COLO668 (cell line): ENCODE measurements at regions not wholly inside any gene's neighbourhood (a gene's known extent, or its start where the extent isn't known, plus 50 kb on each side); places are given as distances from the start of the nearest gene placed in this dataset.
"Not testable (repeated sequence)": the region's sequence is repeated elsewhere in the genome, so short reads cannot be mapped to it uniquely, and the experiment has no call there.

Experiments used
- DNase-seq: peaks from one replicate; lab custom pipeline; 2025; ENCODE audit not compliant: unreplicated experiment; lab: John Stamatoyannopoulos, UW

DNA sequence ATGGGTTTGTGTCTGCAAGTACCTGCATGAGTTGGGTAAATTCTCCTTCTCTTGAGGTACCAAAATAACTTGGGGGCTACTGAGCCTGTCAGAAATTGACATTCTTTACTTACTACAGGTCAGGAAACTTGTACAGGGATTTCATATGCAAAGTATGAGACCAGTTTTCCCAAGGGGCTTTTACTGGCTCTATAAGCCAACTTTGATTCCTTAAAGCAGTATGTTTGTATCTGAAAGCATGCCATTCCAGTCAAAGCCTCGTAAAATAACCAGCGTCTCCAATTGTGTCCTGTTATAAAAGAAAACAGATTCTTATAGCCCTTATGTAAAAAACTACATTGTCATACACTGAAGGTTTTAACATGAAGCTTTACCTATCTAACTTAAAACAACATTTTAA, 90.2 kb downstream of the ZNF467 start:
- DNase-seq, result no peak

DNA sequence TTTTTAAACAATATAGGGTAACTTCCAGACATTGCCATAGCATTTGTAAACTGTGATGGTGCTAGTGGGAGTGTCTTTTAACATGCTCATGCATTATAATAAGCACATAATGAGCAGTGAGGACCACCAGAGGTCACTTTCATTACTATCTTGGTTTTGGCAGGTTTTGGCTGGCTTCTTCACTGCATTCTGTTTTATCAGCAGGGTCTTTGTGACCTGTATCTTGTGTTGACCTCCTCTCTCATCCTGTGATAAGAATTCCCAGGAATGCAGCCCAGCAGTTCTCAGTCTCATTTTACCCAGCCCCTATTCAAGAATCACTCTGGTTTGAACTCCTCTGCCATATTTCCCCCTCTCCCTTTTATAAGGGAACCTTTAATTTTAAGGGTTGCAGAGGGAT, 91.3 kb downstream of the ZNF467 start:
- DNase-seq, result no peak

DNA sequence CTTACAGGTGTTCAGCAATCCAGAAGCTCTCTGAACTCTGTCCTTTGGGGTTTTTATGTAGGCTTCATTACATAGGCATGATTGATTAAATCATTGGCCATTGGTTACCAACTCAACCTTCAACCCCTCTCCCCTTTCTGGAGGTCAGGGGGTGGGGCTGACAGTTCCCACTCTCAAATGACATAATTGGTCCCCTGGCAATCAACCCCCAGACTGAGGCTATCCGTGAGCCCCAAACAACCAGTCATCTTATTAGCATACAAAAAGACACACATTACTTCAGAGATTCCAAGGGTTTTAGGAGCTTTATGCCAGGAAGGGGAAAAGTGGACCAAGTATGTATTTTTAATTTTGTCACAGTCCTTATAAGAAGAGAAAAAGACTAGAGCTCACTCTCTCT, 92.1 kb downstream of the ZNF467 start:
- DNase-seq, result no peak

DNA sequence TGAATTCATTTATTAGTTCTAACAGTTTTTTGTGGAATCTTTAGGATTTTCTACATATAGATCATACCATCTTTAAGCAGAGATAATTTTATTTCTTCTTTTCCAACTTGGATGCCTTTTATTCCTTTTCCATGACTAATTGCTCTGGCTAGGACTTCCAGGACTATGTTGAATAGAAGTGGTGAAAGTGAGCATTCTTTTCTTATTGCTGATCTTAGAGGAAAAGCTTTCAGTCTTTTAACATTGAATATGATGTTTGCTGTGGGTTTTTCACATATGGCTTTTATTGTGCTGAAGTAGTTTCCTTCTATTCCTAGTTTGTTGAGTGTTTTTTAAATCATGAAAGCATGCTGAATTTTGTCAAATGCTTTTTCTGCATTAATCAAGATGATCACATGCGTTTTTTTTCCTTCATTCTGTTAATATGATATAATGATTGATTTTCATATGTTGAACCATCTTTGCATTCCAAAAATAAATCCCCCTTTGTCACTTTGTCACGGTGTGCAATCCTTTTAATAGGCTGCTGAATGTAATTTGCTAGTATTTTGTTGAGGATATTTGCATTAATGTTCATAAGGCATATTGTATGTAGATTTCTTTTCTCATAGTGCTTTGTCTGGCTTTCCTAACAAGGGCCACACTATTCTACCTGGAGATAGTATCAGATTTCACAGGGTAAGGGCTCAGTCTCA, 92.9 kb downstream of the ZNF467 start:
- DNase-seq, result no peak

DNA sequence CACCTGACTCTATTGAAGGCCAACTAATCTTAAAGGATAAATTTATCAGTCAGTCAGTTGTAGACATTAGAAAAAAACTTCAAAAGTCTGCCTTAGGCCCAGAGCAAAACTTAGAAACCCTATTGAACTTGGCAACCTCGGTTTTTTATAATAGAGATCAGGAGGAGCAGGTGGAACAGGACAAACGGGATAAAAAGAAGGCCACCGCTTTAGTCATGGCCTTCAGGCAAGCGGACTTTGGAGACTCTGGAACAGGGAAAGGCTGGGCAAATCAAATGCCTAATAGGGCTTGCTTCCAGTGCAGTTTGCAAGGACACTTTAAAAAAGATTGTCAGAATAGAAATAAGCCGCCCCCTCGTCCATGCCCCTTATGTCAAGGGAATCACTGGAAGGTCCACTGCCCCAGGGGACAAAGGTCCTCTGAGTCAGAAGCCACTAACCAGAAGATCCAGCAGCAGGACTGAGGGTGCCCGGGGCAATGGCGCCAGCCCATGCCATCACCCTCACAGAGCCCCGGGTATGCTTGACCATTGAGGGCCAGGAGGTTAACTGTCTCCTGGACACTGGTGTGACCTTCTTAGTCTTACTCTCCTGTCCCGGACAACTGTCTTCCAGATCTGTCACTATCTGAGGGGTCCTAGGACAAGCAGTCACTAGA, 98.5 kb downstream of the ZNF467 start:
- not testable (repeated sequence) for DNase-seq

DNA sequence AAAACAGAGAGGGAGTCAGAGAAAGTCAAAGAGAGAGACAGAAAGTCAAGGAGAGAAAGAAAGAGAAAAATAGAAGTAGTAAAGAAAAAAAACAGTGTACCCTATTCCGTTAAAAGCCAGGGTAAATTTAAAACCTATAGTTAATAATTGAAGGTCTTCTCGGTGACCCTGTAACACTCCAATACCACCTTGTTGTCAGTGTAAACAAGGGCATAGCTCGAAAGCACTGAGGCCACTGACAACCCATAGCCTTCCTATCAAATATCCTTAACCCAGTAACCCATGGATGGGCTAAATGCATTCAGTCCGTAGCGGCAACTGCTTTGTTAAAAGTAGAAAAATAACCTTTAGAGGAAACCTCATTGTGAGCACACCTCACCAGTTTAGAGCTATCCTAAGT, 100.4 kb downstream of the ZNF467 start:
- DNase-seq, result no peak

DNA sequence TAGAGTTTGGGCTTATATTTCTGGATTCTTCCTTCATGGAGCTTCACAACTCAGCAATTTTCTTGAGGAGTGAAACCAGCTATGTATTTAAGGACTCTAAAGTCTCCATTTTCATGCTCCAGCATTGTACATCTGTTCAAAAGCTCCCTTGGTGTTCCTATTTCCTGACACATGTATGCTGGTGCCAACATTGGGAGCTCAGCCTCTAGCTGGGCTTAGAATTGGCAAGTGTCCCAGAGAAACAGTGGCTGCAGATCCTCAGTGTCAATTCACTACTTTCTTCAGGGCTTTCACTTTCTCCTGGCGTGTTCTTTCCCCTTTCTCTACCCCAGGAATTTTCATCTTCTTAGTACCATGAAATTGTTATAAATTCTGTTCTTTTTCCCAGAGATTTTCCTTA, 103.1 kb downstream of the ZNF467 start:
- DNase-seq, result no peak

DNA sequence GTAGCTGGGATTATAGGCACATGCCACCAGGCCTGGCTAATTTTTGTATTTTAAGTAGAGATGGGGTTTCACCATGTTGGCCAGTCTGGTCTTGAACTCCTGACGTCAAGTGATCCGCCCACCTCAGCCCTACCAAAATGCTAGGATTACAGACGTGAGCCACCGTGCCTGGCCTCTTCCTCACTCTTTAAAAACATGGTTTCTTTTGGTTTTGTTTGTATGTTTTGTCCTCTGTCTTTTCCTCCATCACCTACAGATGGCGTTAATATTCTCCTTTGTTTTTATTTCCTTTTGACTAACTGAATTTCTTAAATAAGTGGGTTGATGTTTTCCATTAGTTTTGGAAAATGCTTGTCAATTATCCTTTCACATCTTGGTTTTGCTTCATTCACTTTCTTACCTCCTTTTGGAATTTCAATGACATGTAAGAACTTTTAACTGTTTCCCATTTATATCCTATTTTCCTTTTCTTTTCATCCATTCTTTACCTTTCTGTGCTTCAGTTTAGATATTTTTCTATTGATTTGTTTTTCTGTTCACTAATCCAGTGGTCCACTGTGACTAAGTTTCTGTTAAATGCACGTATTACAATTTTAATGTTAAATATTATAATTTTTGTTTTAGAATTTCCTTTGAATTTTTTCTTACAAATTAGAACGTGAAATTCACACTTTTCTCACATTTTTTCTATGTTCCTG, 104.1 kb downstream of the ZNF467 start:
- DNase-seq, result no peak

DNA sequence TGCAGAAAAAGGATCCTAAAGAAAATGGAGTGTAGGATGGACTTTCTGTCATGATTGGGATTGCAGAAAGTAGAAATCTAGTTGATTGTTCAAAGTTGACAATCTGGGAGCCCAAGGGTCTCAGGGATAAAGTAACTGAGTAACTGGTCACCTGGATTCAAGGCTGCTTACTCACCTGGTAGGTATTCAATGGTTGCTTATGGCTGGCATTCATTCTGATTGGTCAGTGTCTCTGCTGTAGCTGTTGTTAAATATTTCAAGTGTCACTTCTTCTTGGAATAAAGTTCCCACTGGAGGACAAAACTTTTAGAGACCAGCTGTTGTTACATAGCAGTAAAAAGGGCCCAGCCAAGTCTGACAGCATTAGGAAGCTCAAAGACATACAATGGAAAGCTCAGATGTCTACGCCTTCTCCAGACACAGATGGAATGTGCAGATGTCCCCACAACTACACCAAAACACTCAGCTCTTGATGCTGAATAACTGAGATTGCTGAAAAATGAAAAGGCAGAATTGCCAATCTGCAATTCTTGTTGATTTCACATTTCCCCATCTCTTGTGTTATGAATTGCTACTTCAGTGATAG, 106.9 kb downstream of the ZNF467 start:
- DNase-seq, result no peak

DNA sequence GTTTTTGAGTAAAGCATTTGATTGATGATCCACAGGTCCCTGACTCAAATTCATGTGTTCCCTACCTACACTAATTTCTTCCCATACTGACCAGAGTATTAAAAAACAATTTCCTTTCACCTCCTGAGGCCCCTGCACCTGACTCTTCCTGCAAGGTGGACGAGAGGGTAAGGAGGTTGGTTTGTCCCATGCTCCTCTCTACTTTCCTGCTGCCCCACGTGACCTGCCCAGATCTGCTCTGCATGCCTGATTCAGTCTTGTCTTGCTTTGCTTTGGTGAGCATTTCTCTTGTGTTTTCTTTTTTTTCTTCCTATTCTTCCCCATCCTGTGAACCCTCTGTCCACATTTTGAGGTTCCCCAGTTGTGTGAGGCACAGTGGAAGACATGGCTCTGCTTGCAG, 107.8 kb downstream of the ZNF467 start:
- DNase-seq, result not testable (repeated sequence)

DNA sequence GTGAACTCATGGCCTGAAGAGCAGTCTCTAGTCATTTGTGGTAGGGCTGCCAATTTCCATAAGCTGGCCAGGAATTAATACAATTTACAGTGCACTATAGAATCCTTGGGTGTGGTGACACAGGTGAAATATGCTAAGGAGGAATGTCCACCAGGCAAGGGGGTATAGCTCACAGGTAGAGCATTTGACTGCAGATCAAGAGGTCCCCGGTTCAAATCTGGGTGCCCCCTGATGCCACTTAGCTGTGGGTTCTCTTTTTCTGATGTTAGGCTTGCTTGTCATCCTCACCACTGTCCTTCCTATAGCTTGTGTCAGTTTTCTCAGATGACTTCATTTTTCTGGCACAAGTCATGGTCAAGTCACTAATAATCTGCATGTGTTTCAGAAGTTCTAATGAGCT, 108.7 kb downstream of the ZNF467 start:
- no peak for DNase-seq

DNA sequence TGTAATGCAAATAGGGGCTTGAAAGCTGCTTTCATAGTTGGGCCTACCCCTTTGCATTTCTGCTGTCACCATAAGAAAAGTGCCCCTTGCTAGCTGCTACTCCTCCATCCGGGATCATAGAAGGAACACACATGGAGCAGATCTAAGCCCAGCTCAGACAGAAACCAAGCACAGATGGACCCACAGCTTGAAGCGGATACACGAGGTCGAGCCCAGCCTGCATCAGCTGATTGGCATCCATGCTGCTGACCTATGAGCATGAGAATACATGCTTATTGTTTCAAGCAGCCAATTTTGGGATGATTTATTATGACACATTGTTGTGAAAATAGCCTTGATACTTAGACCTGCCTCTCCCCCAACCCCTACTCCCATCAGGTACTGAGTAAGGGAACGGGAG, 109.2 kb downstream of the ZNF467 start:
- no peak for DNase-seq

DNA sequence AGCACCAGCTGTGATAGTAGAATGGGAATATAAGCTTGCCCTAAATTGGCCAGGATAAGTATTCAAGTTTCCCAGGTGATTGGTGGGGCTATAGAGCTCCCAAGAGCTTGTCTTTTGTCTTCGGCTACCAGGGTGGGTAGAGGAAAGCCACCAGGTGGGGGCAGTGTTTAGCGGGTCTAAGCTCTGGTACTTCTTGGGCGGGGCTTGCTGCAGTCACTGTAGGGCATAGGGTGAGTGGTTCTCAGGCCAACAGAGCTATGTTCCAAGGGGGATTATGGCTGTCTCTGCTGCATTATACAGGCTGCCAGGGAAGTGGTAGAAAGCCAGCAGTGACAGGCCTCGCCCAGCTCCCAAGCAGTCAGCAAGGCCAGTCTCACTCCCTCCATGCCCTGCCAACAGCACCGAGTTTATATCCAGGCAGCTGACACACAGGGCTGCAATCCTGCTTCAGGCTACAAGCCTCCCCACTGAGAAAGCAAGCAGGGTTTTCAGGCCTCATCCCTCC, 110.7 kb downstream of the ZNF467 start:
- peak; percentile 37 for DNase-seq

DNA sequence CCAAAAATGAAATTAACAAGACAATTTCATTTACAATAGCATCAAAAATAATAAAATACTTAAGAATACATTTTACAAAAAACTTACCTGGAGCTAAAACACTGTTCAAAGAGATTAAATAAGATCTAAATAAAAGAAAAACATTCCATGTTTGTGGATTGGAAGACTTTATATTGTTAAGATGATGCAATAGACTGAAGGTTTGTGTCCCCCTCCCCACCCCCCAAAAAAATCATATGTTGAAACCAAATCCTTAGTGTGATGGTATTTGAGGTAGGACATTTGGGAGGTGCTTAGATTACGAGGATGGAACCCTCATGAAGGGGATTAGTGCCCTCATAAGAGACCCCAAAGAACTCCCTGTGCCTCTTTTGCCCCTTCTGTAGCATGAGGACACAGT, 117.6 kb downstream of the ZNF467 start:
- no peak for DNase-seq

DNA sequence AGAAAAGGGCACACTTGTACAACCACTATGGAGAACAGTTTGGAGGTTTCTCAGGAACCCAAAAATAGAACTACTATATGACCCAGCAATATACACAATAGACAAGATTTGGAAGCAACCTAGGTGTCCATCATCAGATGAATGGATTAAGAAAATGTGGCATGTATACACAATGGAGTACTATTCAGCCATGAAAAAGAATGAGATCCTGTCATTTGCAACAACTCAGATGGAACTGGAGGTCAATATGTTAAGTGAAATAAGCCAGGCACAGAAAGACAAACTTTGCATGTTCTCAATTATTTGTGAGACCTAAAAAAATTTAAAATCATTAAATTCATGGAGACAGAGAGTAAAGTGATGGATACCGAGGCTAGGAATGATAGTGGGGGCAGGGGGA, 118.8 kb downstream of the ZNF467 start:
- no peak for DNase-seq

DNA sequence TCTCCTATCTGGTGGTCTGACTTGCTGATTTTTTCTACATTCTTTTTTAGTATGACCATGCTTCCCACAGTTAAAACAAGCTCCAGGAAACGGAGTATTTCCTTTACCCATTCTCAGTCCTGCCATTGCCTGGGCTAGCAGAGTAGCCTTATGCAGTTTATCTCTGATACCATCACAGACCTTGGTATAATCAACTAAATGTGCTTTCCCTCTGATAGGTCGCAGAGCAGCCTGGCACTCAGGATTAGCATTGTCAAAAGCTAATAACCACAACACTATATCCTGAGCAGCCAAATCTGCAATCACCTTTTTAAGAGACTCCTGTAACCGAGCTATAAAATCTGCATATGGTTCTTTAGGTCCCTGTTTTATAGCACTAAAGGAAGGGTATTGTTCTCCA, 123.2 kb downstream of the ZNF467 start:
- not testable (repeated sequence) for DNase-seq

DNA sequence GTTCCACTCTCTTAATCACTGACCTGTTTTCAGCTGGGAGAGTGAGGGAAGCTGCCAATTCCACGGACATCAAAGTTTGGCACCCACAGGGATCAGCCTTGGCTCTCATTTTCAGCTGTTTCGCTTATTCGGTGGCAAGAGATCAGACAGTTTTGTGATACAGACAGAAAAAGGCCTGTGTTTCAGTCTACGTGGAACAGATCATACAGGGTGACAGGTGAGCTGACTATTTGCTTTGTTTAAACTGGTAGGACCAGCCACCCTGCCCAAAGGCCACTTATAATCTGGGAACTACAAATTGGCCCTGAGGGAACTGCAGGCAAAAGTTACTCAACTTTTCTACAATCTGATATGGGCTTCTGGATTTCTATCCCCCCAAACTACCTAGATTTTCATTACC, 128.6 kb downstream of the ZNF467 start:
- DNase-seq, result no peak

DNA sequence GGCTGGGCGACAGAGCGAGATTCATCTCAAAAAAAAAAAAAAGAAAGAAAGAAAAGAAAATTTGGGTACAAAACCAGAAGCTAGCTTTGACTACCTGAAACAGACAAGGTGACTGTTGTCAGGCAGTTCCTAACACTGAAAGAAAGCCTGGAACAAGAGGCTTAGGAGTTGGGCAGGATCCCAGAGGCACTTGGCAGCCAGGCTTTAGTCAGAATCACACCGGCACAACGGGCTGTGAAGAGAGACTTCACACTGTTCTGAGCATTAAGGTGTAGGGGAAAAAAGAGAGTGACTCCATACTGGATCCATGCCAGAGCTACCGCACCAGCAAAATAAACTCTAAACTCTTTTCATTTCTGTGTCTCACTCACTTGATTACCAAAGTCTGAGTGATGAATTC, 130.8 kb downstream of the ZNF467 start:
- no peak for DNase-seq

DNA sequence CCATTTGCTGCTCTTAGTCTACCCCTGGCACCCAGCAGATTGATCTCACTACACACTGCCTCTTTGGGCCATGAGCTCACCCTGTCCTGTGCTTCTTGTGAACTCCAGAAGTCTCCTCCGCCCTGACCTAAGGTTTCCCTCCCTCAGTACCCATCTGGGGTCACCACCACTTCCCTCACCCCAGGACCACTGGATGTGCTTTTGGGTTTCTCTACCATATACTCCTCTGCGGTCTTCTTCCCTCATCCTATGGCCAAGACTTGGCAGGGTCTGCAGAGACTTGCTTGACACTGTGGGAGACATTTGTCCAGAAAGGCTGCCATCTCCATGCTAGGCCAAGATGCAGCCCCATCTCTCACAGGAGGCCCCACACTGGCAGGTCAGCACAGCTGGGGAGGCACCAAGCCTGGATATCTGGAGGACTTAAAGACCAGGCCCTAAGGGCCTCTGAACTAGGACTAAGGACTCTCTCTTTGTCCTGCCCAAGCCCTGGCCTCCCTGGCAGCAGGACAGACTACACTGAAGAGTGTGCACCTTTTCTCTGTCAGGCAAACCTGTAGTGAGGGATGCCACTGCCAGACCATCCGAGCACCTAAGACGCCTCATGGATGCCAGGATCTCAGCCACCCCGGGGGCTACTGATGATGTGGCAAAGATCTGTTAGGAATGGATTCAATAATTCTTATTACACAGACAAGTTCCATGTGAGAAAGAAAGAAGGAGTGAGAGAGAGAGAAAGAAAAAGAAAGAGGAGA, 134.6 kb downstream of the ZNF467 start:
- no peak for DNase-seq

DNA sequence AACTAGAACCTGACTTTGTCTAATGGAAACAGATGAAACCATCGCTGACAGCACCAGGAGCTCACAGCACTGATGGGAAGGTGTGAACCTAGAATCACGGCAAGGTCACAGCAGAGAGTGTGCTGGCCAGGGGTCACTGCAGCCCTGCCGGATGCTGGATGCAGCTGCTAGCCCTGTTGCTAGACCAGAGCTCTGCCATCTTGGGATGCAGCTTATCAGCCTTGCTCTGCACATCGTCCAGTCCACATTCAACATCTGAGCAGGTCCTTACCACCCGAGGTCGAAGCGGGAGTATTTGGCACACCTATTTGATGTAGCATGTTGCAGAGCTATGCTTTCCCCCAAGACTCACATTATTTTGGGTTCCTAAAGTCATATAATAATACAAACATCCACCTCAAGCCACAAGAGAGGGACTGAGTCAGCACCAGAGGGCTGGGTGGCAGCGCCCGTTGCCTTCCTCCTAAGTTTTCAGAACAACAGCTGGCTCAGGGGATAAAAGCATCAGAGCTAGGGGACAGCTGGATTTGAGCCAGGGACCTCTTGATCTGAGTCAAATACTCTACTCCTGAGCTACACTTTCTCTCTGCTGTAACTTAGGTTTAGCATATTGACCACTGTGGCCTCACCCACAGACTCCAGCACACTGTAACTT, 135.3 kb downstream of the ZNF467 start:
- DNase-seq, result no peak
